DND-41 (cell line): ENCODE measurements at regions not wholly inside any gene's neighbourhood (a gene's known extent, or its start where the extent isn't known, plus 50 kb on each side); places are given as distances from the start of the nearest gene placed in this dataset.

Experiments used
- ATAC-seq: fragments of 200-7000 bp; cut with Tn5 transposase; 3 replicates; pipeline ENCODE4 v1.9.1; 2021; ENCODE audit warnings: low read depth; ENCODE audit not compliant: insufficient read depth
- DNase-seq: peaks from one replicate; pipeline ENCODE4 v3.0.0-alpha.2; 2020
- H2AFZ ChIP-seq: 2 replicates; pipeline ENCODE4 v1.6.0; 2012; ENCODE audit warnings: low read depth, low read length
- H3K27ac ChIP-seq: 2 replicates; pipeline ENCODE4 v1.5.1; 2012; ENCODE audit warnings: low read length, inconsistent platforms
- H3K27me3 ChIP-seq: fragments of 200-600 bp; sonication (generic); 2 replicates; pipeline ENCODE4 v1.6.0; 2012; ENCODE audit warnings: low read length, mild to moderate bottlenecking, inconsistent platforms; ENCODE audit not compliant: insufficient read depth, poor library complexity
- H3K36me3 ChIP-seq: 2 replicates; pipeline ENCODE4 v1.5.1; 2012; ENCODE audit warnings: low read length, inconsistent platforms; ENCODE audit not compliant: insufficient read depth
- H3K4me1 ChIP-seq: 2 replicates; pipeline ENCODE4 v1.5.1; 2012; ENCODE audit warnings: mild to moderate bottlenecking, low read length; ENCODE audit not compliant: insufficient read depth
- H3K4me2 ChIP-seq: 2 replicates; pipeline ENCODE4 v1.6.0; 2012; ENCODE audit warnings: mild to moderate bottlenecking, moderate library complexity, low read length, inconsistent platforms; ENCODE audit not compliant: insufficient read depth
- H3K4me3 ChIP-seq, 2 experiments: fragments of 200-600 bp in 1 of 2; shearing (Covaris generic) in 1 of 2; 2 replicates each; pipeline ENCODE4 v1.5.1; 2012 to 2016; ENCODE audit warnings: inconsistent platforms in 2 of 2, low read length in 2 of 2, mild to moderate bottlenecking in 2 of 2, low read depth in 1 of 2, moderate library complexity in 1 of 2
- H3K79me2 ChIP-seq: 2 replicates; pipeline ENCODE4 v1.6.0; 2012; ENCODE audit warnings: low read length, inconsistent platforms; ENCODE audit not compliant: insufficient read depth
- H3K9ac ChIP-seq: 2 replicates; pipeline ENCODE4 v1.6.0; 2012; ENCODE audit warnings: low read depth, mild to moderate bottlenecking, inconsistent platforms, low read length, moderate library complexity
- H3K9me3 ChIP-seq: 2 replicates; pipeline ENCODE4 v1.5.1; 2012; ENCODE audit warnings: low read length, moderate library complexity, mild to moderate bottlenecking, inconsistent platforms; ENCODE audit not compliant: insufficient read depth, severe bottlenecking
- H4K20me1 ChIP-seq: 2 replicates; pipeline ENCODE4 v1.6.0; 2012; ENCODE audit warnings: low read length; ENCODE audit not compliant: insufficient read depth
- EZH2 ChIP-seq: IDR thresholded peaks from 3 replicates; pipeline ENCODE4 v1.6.1; 2012; ENCODE audit warnings: borderline replicate concordance, low read depth, mild to moderate bottlenecking, moderate library complexity, low read length, inconsistent platforms; ENCODE audit not compliant: severe bottlenecking
- TF ChIP-seq, protein P1 (sequence below): IDR thresholded peaks from 2 replicates; pipeline ENCODE4 v1.5.1; 2012; ENCODE audit warnings: borderline replicate concordance, low read length, moderate library complexity, mild to moderate bottlenecking; ENCODE audit not compliant: poor library complexity, severe bottlenecking; ENCODE audit errors: extremely low read depth

DNA sequence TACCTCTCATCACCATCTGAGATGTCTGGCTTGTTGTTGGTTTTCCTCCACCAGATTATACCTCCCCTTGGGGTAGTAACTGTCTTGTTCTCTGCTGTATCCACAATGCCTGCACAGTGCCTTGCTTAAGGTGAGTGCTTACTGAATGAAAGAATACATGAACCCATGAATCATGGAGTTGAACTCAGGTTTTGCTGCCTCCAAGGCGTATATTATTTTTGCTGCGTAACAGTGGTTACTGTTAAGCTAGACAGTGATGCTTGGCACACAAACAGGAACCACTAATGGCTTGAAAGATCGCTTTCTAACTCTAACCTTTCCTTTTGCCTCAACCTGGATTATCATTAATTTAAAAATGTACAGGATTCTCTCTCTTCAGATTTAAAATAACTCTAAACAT, 695.8 kb downstream of the TOX3 start:
- Histone ChIP-seq H3K9ac (no peak overlapping the region), H3K4me1 (no peaks in the 10 kb centered on the region), H3K4me3 (no peak overlapping the region), H4K20me1 (no peaks in the 10 kb centered on the region), H2AFZ (no peak overlapping the region), H3K36me3 (no peaks in the 10 kb centered on the region), H3K27me3 (no peaks in the 10 kb centered on the region), H3K4me2 (no peak overlapping the region), H3K9me3 (no peaks in the 10 kb centered on the region), H3K79me2 (no peaks in the 10 kb centered on the region), H3K27ac (no peak overlapping the region)
- ATAC-seq (no peak), DNase-seq (no peak)
- TF ChIP-seq, protein P1, sequence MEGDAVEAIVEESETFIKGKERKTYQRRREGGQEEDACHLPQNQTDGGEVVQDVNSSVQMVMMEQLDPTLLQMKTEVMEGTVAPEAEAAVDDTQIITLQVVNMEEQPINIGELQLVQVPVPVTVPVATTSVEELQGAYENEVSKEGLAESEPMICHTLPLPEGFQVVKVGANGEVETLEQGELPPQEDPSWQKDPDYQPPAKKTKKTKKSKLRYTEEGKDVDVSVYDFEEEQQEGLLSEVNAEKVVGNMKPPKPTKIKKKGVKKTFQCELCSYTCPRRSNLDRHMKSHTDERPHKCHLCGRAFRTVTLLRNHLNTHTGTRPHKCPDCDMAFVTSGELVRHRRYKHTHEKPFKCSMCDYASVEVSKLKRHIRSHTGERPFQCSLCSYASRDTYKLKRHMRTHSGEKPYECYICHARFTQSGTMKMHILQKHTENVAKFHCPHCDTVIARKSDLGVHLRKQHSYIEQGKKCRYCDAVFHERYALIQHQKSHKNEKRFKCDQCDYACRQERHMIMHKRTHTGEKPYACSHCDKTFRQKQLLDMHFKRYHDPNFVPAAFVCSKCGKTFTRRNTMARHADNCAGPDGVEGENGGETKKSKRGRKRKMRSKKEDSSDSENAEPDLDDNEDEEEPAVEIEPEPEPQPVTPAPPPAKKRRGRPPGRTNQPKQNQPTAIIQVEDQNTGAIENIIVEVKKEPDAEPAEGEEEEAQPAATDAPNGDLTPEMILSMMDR, result no peak
- TF ChIP-seq EZH2, result no peak

DNA sequence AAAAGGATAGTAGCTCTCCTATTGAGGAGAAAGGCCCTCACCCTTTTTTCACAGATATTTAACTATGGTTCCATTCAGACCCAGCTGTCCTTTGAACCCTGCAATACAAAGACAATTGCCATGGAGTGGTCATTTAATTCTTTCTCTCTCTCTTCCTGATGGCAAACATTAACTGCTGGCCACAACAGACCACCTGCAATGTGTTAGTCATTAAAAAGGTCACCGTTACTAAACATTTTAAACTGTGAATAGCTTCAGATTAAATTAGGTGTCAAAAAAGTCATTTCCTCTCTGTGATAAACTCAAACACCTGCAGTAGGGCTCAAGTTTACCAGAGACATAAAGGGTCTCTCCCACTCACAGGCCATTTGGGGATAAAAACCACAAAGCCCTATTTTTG, 697.2 kb downstream of the TOX3 start:
- Histone ChIP-seq H3K27ac (no peak overlapping the region), H3K79me2 (no peaks in the 10 kb centered on the region), H3K9me3 (no peaks in the 10 kb centered on the region), H3K4me3 (no peak overlapping the region), H3K4me1 (no peaks in the 10 kb centered on the region), H4K20me1 (no peaks in the 10 kb centered on the region), H2AFZ (no peak overlapping the region), H3K36me3 (no peaks in the 10 kb centered on the region), H3K9ac (no peak overlapping the region), H3K4me2 (no peak overlapping the region), H3K27me3 (no peaks in the 10 kb centered on the region)
- TF ChIP-seq EZH2, result no peak
- TF ChIP-seq, protein P1, result no peak
- no peak for ATAC-seq
- no peak for DNase-seq

DNA sequence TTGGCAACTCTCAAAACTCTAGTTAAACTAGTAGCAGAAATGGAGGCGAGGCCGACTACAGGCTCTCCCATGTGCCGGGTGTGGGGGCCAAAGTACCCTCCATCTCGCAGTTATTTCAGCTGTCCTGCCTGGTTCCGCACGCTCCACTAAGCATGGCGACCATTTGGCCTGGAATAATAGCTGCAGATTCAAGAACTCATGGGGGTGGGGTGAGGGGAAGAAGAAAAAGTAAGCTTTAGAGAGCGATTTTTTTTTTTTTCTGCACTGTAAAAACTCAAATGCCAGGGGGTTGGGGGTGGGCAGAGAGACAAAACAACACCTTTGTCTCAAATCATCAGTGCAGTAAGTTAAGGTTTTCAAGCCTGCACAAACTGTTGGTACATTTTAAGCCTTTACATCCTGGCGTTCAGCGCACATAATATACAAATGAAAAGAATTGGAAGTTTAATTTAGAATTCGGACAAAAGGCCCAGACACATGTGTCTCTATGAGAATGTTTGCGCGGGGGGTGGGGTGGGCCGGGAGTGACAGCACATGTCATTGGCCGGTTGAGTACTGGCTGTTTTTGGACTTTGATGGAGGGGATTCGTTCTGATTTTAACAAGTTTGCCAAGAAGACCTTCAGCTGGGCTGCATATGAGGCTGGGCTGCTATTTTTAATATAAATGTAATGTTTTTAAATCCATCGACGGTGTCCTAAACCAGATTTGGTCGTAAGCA, 694.7 kb upstream of the SALL1 start:
- Histone ChIP-seq H3K9ac (no peak overlapping the region), H3K27me3 (no peaks in the 10 kb centered on the region), H3K79me2 (no peaks in the 10 kb centered on the region), H3K4me1 (no peaks in the 10 kb centered on the region), H3K4me3 (no peak overlapping the region), H3K9me3 (no peaks in the 10 kb centered on the region), H3K27ac (no peak overlapping the region), H3K36me3 (no peaks in the 10 kb centered on the region), H3K4me2 (no peak overlapping the region), H2AFZ (no peak overlapping the region), H4K20me1 (no peaks in the 10 kb centered on the region)
- TF ChIP-seq, protein P1, result no peak
- TF ChIP-seq EZH2, result no peak
- no peak for DNase-seq
- ATAC-seq, result no peak
